ENCODE measurements at regions not wholly inside any gene's neighbourhood (a gene's known extent, or its start where the extent isn't known, plus 50 kb on each side); places are given as distances from the start of the nearest gene placed in this dataset.

GRCh38 chr20:7323957-7324356, 556.5 kb downstream of the BMP2 start:
- no peaks in the 10 kb centered on the region for H3K27me3 ChIP-seq
- no peak overlapping the region for H3K4me3 ChIP-seq
- no peaks in the 10 kb centered on the region for H3K36me3 ChIP-seq
- H3K4me1 ChIP-seq = no peaks in the 10 kb centered on the region
- intact Hi-C loops (cut with DNase I) = no loop called here
- peaks cover 0 to 2% of the 10 kb centered on the region in 2 donors for H3K9me3 ChIP-seq
- ATAC-seq (no peak), DNase-seq (no peak)
- TF ChIP-seq CTCF (IDR thresholded peaks at IDR 0.05) = no peak
- H3K27ac ChIP-seq = no peak overlapping the region

- no peaks in the 10 kb centered on the region for H3K36me3 ChIP-seq
- no peaks in the 10 kb centered on the region for H3K9me3 ChIP-seq
- no peak for TF ChIP-seq CTCF (IDR thresholded peaks at IDR 0.05)
- H3K27me3 ChIP-seq = no peaks in the 10 kb centered on the region
- intact Hi-C loops (cut with DNase I) = no loop called here
- no peak overlapping the region for H3K4me3 ChIP-seq
- no peak overlapping the region for H3K27ac ChIP-seq
- DNase-seq = no peak
- ATAC-seq = no peak
- no peaks in the 10 kb centered on the region for H3K4me1 ChIP-seq
Measured at GRCh38 chr20:7327810-7328209, 560.3 kb downstream of the BMP2 start.

- intact Hi-C loops (cut with DNase I) = no loop called here
- DNase-seq = no peak
- H3K4me3 ChIP-seq = no peak overlapping the region
- H3K9me3 ChIP-seq = peaks cover 0 to 2% of the 10 kb centered on the region in 2 donors
- TF ChIP-seq CTCF (IDR thresholded peaks at IDR 0.05) = no peak
- no peak for ATAC-seq
- no peak overlapping the region for H3K27ac ChIP-seq
- H3K4me1 ChIP-seq = no peaks in the 10 kb centered on the region
- no peaks in the 10 kb centered on the region for H3K27me3 ChIP-seq
- no peaks in the 10 kb centered on the region for H3K36me3 ChIP-seq
Measured at GRCh38 chr20:7330850-7331249, 563.4 kb downstream of the BMP2 start.

GRCh38 chr20:7332169-7332568, 564.7 kb downstream of the BMP2 start:
- H3K4me3 ChIP-seq = no peak overlapping the region
- no peak for DNase-seq
- no peak for ATAC-seq
- no peaks in the 10 kb centered on the region for H3K4me1 ChIP-seq
- no peak for TF ChIP-seq CTCF (IDR thresholded peaks at IDR 0.05)
- peaks cover 0 to 2% of the 10 kb centered on the region in 2 donors for H3K9me3 ChIP-seq
- intact Hi-C loops (cut with DNase I) = no loop called here
- no peaks in the 10 kb centered on the region for H3K27me3 ChIP-seq
- H3K27ac ChIP-seq = no peak overlapping the region
- H3K36me3 ChIP-seq = no peaks in the 10 kb centered on the region

GRCh38 chr20:7333841-7334240, 566.4 kb downstream of the BMP2 start:
- ATAC-seq (no peak), DNase-seq (no peak)
- no peaks in the 10 kb centered on the region for H3K4me1 ChIP-seq
- no peak overlapping the region for H3K27ac ChIP-seq
- intact Hi-C loops (cut with DNase I) = no loop called here
- H3K4me3 ChIP-seq = no peak overlapping the region
- H3K9me3 ChIP-seq = peaks cover 0 to 2% of the 10 kb centered on the region in 2 donors
- no peaks in the 10 kb centered on the region for H3K27me3 ChIP-seq
- TF ChIP-seq CTCF (IDR thresholded peaks at IDR 0.05) = no peak
- H3K36me3 ChIP-seq = no peaks in the 10 kb centered on the region
